ENCODE measurements at regions not wholly inside any gene's neighbourhood (a gene's known extent, or its start where the extent isn't known, plus 50 kb on each side); places are given as distances from the start of the nearest gene placed in this dataset.
"Not testable (repeated sequence)": the region's sequence is repeated elsewhere in the genome, so short reads cannot be mapped to it uniquely, and the experiment has no call there.

GRCh38 chr16:86277859-86278258 is 232.5 kb upstream of the FOXF1 start:
- DNase-seq (ENCODE audit: missing footprints); ATAC-seq; intact Hi-C loops (cut with DNase I): not testable (repeated sequence)

GRCh38 chr16:86281421-86281820 is 228.9 kb upstream of the FOXF1 start:
- no peak for DNase-seq (ENCODE audit: missing footprints)
- intact Hi-C loops (cut with DNase I), result no loop called here
- ATAC-seq, result no peak

GRCh38 chr16:86283944-86284343 is 226.4 kb upstream of the FOXF1 start:
- intact Hi-C loops (cut with DNase I), result no loop called here
- DNase-seq (ENCODE audit: missing footprints) (no peak), ATAC-seq (no peak)

GRCh38 chr16:86285421-86285820 is 224.9 kb upstream of the FOXF1 start:
- intact Hi-C loops (cut with DNase I), result no loop called here
- no peak for DNase-seq (ENCODE audit: missing footprints)
- ATAC-seq, result no peak

- DNase-seq (ENCODE audit: missing footprints) (no peak), ATAC-seq (no peak)
- intact Hi-C loops (cut with DNase I), result no loop called here
Observed at GRCh38 chr16:86285938-86286921, 224.1 kb upstream of the FOXF1 start.

GRCh38 chr16:86286991-86287663 is 223.2 kb upstream of the FOXF1 start:
- no peak for DNase-seq (ENCODE audit: missing footprints)
- no peak for ATAC-seq
- intact Hi-C loops (cut with DNase I), result no loop called here

GRCh38 chr16:86287664-86288201 is 222.6 kb upstream of the FOXF1 start:
- intact Hi-C loops (cut with DNase I), result no loop called here
- DNase-seq (ENCODE audit: missing footprints) (no peak), ATAC-seq (no peak)

GRCh38 chr16:86288716-86289294 is 221.5 kb upstream of the FOXF1 start:
- ATAC-seq (no peak), DNase-seq (ENCODE audit: missing footprints) (no peak)
- intact Hi-C loops (cut with DNase I), result no loop called here

GRCh38 chr16:86289304-86289703 is 221.0 kb upstream of the FOXF1 start:
- DNase-seq (ENCODE audit: missing footprints) (no peak), ATAC-seq (no peak)
- intact Hi-C loops (cut with DNase I), result no loop called here

GRCh38 chr16:86289907-86290306 is 220.4 kb upstream of the FOXF1 start:
- no peak for DNase-seq (ENCODE audit: missing footprints)
- intact Hi-C loops (cut with DNase I), result no loop called here
- ATAC-seq, result no peak

GRCh38 chr16:86291491-86291890 is 218.8 kb upstream of the FOXF1 start:
- ATAC-seq (no peak), DNase-seq (ENCODE audit: missing footprints) (no peak)
- intact Hi-C loops (cut with DNase I), result no loop called here

- intact Hi-C loops (cut with DNase I), result no loop called here
- DNase-seq (ENCODE audit: missing footprints) (no peak), ATAC-seq (no peak)
Observed at GRCh38 chr16:86292171-86292775, 218.1 kb upstream of the FOXF1 start.

GRCh38 chr16:86292942-86293341 is 217.4 kb upstream of the FOXF1 start:
- no peak for ATAC-seq
- intact Hi-C loops (cut with DNase I), result no loop called here

GRCh38 chr16:86293906-86294305 is 216.4 kb upstream of the FOXF1 start:
- intact Hi-C loops (cut with DNase I), result no loop called here
- no peak for ATAC-seq
- no peak for DNase-seq (ENCODE audit: missing footprints)

More at GRCh38 chr16:86292942-86293341, 217.4 kb upstream of the FOXF1 start:
- DNase-seq (ENCODE audit: missing footprints), result no peak

GRCh38 chr16:86294535-86295196 is 215.7 kb upstream of the FOXF1 start:
- ATAC-seq, result no peak
- intact Hi-C loops (cut with DNase I), result no loop called here
- no peak for DNase-seq (ENCODE audit: missing footprints)

GRCh38 chr16:86296256-86296655 is 214.1 kb upstream of the FOXF1 start:
- ATAC-seq (no peak), DNase-seq (ENCODE audit: missing footprints) (no peak)
- intact Hi-C loops (cut with DNase I), result no loop called here

GRCh38 chr16:86297391-86297790 is 212.9 kb upstream of the FOXF1 start:
- ATAC-seq (no peak), DNase-seq (ENCODE audit: missing footprints) (no peak)
- intact Hi-C loops (cut with DNase I), result no loop called here

GRCh38 chr16:86297866-86298757 is 212.2 kb upstream of the FOXF1 start:
- intact Hi-C loops (cut with DNase I), result no loop called here
- DNase-seq (ENCODE audit: missing footprints), result no peak
- no peak for ATAC-seq
